Subcutaneous abdominal adipose tissue (tissue), 5 donors: ENCODE measurements at regions not wholly inside any gene's neighbourhood (a gene's known extent, or its start where the extent isn't known, plus 50 kb on each side); places are given as distances from the start of the nearest gene placed in this dataset.
"Not testable (repeated sequence)": the region's sequence is repeated elsewhere in the genome, so short reads cannot be mapped to it uniquely, and the experiment has no call there.

Source experiments
- H3K27ac ChIP-seq: one replicate; pipeline ENCODE4 v1.7.0; 2013; ENCODE audit warnings: low read depth, mild to moderate bottlenecking, inconsistent platforms, low read length, moderate library complexity
- H3K27me3 ChIP-seq, 5 donors: one replicate each; pipeline ENCODE4 v1.7.0; 2013; ENCODE audit warnings: low read length in 5 of 5, inconsistent platforms in 1 of 5; ENCODE audit not compliant: control insufficient read depth in 5 of 5, insufficient read depth in 4 of 5
- H3K36me3 ChIP-seq, 5 donors: one replicate each; pipeline ENCODE4 v1.7.0; 2013; ENCODE audit warnings: low read length in 5 of 5; ENCODE audit not compliant: control insufficient read depth in 5 of 5, insufficient read depth in 5 of 5
- H3K4me1 ChIP-seq, 5 donors: one replicate each; pipeline ENCODE4 v1.7.0; 2013; ENCODE audit warnings: low read length in 5 of 5, mild to moderate bottlenecking in 3 of 5, moderate library complexity in 1 of 5; ENCODE audit not compliant: control insufficient read depth in 5 of 5, insufficient read depth in 5 of 5
- H3K4me3 ChIP-seq, 5 donors: one replicate each; pipeline ENCODE4 v1.7.0; 2013; ENCODE audit warnings: low read length in 5 of 5, low read depth in 1 of 5
- H3K9ac ChIP-seq, 5 donors: one replicate each; pipeline ENCODE4 v1.7.0; 2013; ENCODE audit warnings: low read length in 5 of 5, mild to moderate bottlenecking in 4 of 5, moderate library complexity in 3 of 5
- H3K9me3 ChIP-seq, 5 donors: one replicate each; pipeline ENCODE4 v1.7.0; 2013; ENCODE audit warnings: low read length in 5 of 5; ENCODE audit not compliant: control insufficient read depth in 5 of 5
- donor health status: healthy.
- donor health status: healthy.
- donor health status: healthy.
- donor health status: healthy.
- donor health status: healthy.

DNA sequence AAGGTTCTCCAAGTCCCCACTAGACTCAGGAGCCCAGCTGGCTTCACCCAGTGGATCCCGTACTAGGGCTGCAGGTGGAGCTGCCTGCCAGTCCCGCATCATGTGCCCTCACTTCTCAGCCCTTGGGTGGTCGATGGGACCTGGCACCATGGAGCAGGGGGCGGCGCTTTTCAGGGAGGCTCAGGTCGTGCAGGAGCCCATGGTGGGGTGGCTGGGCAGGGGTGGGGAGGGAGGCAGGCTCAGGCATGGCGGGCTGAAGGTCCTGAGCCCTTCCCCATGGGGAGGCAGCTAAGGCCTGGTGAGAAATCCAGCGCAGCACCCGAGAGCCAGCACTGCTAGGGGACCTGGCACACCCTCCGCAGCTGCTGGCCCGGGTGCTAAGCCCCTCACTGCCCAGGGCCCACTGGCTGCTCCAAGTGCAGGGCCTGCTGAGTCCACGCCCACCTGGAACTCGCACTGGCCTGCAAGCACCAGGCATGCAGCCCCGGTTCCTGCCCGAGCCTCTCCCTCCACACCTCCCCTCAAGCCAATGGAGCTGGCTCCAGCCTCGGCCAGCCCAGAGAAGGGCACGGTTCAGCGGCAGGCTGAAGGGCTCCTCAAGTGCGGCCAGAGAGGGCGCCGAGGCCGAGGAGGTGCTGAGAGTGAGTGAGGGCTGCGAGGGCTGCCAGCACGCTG lies 72.7 kb upstream of the SLIT2 start:
- Histone ChIP-seq H3K27ac (no peak overlapping the region), H3K4me1 (no peaks in the 10 kb centered on the region), H3K4me3 (no peak overlapping the region), H3K9me3 (peaks cover 0 to 11% (median 7%) of the 10 kb centered on the region in 5 donors), H3K36me3 (no peaks in the 10 kb centered on the region), H3K9ac (no peak overlapping the region), H3K27me3 (no peaks in the 10 kb centered on the region)

DNA sequence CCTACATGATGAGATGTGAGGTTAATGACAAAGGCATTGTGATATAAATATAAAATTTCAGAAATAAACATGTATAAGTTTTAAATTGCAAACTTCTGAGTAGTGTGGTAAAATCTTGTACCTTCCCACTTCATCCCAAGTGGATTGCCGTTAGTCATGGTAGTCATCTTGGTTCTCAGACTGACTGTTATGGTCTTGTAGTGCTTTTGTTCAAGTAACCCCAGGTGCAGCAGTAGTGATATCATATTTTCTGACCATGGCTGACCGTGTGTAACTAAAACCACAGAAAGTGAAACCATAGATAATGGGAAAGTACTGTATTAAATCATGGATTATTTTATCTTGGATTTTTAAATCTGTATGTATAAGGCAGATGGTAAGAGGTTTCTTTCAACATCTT lies 74.8 kb upstream of the SLIT2 start:
- Histone ChIP-seq H3K4me1 (no peaks in the 10 kb centered on the region), H3K9ac (no peak overlapping the region), H3K27ac (no peak overlapping the region), H3K9me3 (peaks cover 0 to 11% (median 7%) of the 10 kb centered on the region in 5 donors), H3K4me3 (no peak overlapping the region), H3K36me3 (no peaks in the 10 kb centered on the region), H3K27me3 (no peaks in the 10 kb centered on the region)

DNA sequence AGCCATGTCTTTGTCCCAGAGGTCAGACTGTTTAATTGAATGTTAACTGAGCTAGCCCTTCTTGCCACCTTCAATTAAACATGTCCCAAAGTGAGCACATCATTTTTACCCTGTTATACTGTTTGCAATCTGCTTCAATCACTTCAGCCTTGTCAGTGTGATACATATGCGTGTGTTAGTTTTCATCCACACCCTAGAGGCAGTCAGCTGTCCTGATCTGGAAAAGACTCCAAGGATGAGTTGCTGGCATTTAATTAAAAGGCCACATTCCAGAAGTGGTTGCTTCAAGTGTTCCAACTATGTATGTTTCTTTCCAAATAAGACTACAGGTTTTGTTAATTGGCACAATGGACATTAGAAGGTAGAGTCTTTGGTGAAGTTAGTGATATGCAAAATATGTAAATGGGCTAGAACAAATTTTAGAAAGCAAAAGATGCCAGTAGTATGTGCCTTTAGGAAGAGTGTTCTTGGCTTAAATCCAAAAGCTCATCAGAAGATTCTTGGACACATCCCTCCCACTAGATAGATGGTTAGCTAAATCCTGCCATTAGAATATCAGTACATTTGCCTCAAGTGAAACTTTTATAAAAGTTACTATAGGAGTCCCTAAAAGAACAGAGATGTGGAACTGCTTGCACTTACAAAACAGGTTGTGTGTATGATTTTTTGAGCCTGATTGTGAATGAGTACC lies 79.5 kb upstream of the SLIT2 start:
- Histone ChIP-seq H3K36me3 (no peaks in the 10 kb centered on the region), H3K4me3 (no peak overlapping the region), H3K27ac (no peak overlapping the region), H3K27me3 (no peaks in the 10 kb centered on the region), H3K9me3 (peaks cover 0 to 8% (median 4%) of the 10 kb centered on the region in 5 donors), H3K9ac (no peak overlapping the region), H3K4me1 (no peaks in the 10 kb centered on the region)

GRCh38 chr4:20166544-20166943 lies 85.2 kb upstream of the SLIT2 start:
- Histone ChIP-seq H3K36me3 (no peaks in the 10 kb centered on the region), H3K27ac (no peak overlapping the region), H3K4me3 (no peak overlapping the region), H3K9ac (no peak overlapping the region), H3K9me3 (peaks cover 0 to 2% (median 0%) of the 10 kb centered on the region in 5 donors), H3K27me3 (no peaks in the 10 kb centered on the region), H3K4me1 (no peaks in the 10 kb centered on the region)

DNA sequence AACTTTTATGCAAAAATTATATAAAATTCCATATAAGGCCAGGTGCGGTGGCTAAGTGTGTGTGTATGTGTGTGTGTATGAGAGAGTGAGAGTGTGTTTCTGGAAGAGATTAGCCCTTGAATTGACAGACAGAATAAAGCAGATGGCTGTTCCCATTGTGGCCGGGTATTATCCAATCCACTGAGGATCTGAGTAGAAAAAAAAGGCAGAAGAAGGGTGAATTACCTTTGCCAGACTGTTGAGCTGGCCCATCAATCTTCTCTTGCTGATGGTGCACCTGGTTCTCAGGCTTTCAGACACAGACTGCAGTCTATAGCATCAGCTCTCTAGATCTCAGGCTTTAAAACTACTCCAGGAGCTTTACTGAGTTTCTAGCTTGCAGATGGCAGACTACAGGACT lies 92.2 kb upstream of the SLIT2 start:
- H3K27ac ChIP-seq, result no peak overlapping the region
- H3K9ac ChIP-seq, result no peak overlapping the region
- no peaks in the 10 kb centered on the region for H3K27me3 ChIP-seq
- no peaks in the 10 kb centered on the region for H3K36me3 ChIP-seq
- H3K4me1 ChIP-seq, result no peaks in the 10 kb centered on the region
- H3K9me3 ChIP-seq, result peaks cover 0 to 4% (median 0%) of the 10 kb centered on the region in 5 donors
- H3K4me3 ChIP-seq, result no peak overlapping the region

DNA sequence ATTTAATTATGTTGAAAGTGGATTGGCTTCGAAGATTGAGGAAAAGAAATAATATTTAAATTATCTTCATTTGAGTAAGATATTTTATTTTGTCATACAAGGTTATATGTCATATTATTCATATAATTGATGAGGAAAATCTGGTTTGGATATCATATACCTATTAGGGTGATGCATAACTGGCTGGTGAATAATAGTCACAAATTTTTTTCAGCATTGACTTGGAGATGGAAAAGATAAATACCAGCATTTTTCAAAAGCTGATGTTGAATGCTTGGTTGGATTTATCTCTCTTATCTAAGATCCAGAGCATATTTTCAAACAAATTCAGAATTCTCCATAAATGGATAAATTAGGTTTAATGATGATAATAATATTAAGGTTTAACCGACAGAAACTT lies 93.5 kb upstream of the SLIT2 start:
- Histone ChIP-seq H3K4me1 (no peaks in the 10 kb centered on the region), H3K4me3 (no peak overlapping the region), H3K36me3 (no peaks in the 10 kb centered on the region), H3K9me3 (peaks cover 0 to 4% (median 0%) of the 10 kb centered on the region in 5 donors), H3K27ac (no peak overlapping the region), H3K9ac (no peak overlapping the region), H3K27me3 (no peaks in the 10 kb centered on the region)

- Histone ChIP-seq H3K9me3 (no peaks in the 10 kb centered on the region), H3K9ac (no peak overlapping the region), H3K36me3 (no peaks in the 10 kb centered on the region), H3K4me1 (no peaks in the 10 kb centered on the region), H3K27ac (no peak overlapping the region), H3K27me3 (no peaks in the 10 kb centered on the region), H3K4me3 (no peak overlapping the region)
Measured at GRCh38 chr4:20151436-20151835, 100.3 kb upstream of the SLIT2 start.

DNA sequence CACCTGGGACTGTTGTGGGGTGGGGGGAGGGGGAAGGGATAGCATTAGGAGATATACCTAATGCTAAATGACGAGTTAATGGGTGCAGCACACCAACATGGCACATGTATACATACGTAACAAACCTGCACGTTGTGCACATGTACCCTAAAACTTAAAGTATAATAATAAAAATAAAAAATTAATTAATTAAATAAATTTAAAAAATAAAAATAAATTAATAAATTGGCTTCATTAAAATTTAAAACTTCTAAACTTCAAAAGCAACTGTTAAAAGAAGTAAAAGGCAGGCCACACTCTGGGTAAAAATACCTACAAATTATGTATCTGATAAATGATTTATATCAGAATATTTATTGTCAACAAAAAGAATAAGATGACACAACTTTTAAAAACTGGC lies 102.6 kb upstream of the SLIT2 start:
- not testable (repeated sequence) for H3K4me1 ChIP-seq, H3K9ac ChIP-seq, H3K36me3 ChIP-seq, H3K9me3 ChIP-seq, H3K27ac ChIP-seq, H3K4me3 ChIP-seq, H3K27me3 ChIP-seq

DNA sequence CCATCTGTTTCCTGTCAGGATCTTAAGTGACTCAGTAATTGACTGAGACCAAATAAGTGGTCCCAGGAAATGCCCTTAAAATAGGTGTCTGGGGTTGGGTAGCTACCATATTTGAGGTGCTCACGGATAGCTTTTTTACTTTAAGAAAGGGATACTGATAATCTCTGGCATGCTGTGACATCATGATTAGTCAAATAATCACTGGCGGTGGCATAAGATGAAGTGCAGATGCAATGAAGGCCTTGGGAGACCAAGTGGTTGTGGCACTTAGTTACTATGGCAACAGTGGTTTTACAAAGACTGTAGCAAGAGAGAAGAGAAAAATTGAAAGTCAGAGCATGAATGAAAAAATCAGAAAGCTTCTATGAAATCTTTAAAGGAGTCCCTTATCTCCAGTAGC lies 114.5 kb upstream of the SLIT2 start:
- H3K4me1 ChIP-seq, result no peaks in the 10 kb centered on the region
- no peaks in the 10 kb centered on the region for H3K27me3 ChIP-seq
- H3K9me3 ChIP-seq, result peaks cover 0 to 8% (median 2%) of the 10 kb centered on the region in 5 donors
- H3K36me3 ChIP-seq, result no peaks in the 10 kb centered on the region
- no peak overlapping the region for H3K4me3 ChIP-seq
- H3K27ac ChIP-seq, result no peak overlapping the region
- H3K9ac ChIP-seq, result no peak overlapping the region

DNA sequence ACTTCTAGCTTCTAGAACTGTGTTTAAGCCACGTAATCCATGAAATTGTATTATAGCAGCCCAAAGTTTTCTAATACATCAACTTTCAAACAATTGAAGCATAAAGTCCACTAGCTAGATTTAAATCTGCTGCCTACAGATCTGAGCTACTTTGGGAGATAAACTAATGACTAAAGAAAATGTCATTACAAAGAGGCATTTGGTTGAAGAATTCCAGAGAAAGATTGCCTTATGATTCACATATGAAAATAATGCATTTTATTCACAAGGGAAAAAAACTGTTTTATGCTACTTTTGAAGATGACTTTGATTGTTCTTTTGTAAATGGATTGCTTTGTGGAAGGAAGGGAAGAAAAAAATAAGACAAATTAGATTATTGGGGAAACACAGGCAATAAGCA lies 124.1 kb upstream of the SLIT2 start:
- no peaks in the 10 kb centered on the region for H3K36me3 ChIP-seq
- H3K9ac ChIP-seq, result no peak overlapping the region
- H3K4me1 ChIP-seq, result no peaks in the 10 kb centered on the region
- no peak overlapping the region for H3K27ac ChIP-seq
- H3K4me3 ChIP-seq, result no peak overlapping the region
- H3K27me3 ChIP-seq, result no peaks in the 10 kb centered on the region
- peaks cover 0 to 3% (median 0%) of the 10 kb centered on the region in 5 donors for H3K9me3 ChIP-seq
